Panc1 (cell line): ENCODE measurements at regions not wholly inside any gene's neighbourhood (a gene's known extent, or its start where the extent isn't known, plus 50 kb on each side); places are given as distances from the start of the nearest gene placed in this dataset.

Experiments
- ATAC-seq: fragments of 200-7000 bp; cut with Tn5 transposase; 2 replicates; pipeline ENCODE4 v1.9.1; 2020; ENCODE audit warnings: mild to moderate bottlenecking, moderate library complexity
- BruUV-seq: library from RNA; stranded (reverse); fragments of 400-500 nt; replicated peaks from 2 replicates; lab custom pipeline; 2021; lab: Mats Ljungman, UMichigan
- CTCF ChIA-PET: fragments of 300-600 bp; sonication (Branson Sonifier 250); formaldehyde crosslinking; loops from one replicate; lab custom pipeline; 2022; ENCODE audit warnings: antibody characterized with exemption; lab: Charles Lee
- POLR2A ChIA-PET: fragments of 300-600 bp; sonication (Branson Sonifier 250); formaldehyde crosslinking; loops from one replicate; lab custom pipeline; 2022; ENCODE audit warnings: antibody characterized with exemption; lab: Charles Lee
- DNase-seq: peaks from one replicate; pipeline ENCODE4 v3.0.0-alpha.2; 2010; ENCODE audit warnings: low read depth, low spot score
- H3K27ac ChIP-seq: 2 replicates; pipeline ENCODE4 v1.5.1; 2011; ENCODE audit warnings: mild to moderate bottlenecking, low read length, inconsistent platforms
- H3K27me3 ChIP-seq: fragments of 200-500 bp; sonication (Bioruptor generic); 2 replicates; pipeline ENCODE4 v1.6.0; 2014; ENCODE audit warnings: low read length, inconsistent platforms; ENCODE audit not compliant: control insufficient read depth, insufficient read depth
- H3K36me3 ChIP-seq: fragments of 200-500 bp; sonication (Bioruptor generic); 2 replicates; pipeline ENCODE4 v1.5.1; 2014; ENCODE audit warnings: inconsistent platforms, mild to moderate bottlenecking, low read length, moderate library complexity; ENCODE audit not compliant: control insufficient read depth, insufficient read depth
- H3K4me1 ChIP-seq: 2 replicates; pipeline ENCODE4 v1.5.1; 2011; ENCODE audit warnings: inconsistent platforms, mild to moderate bottlenecking, low read length, moderate library complexity; ENCODE audit not compliant: control insufficient read depth, insufficient read depth
- H3K4me3 ChIP-seq, 2 experiments: 2 replicates each; pipeline ENCODE4 v1.5.1; 2011 to 2012; ENCODE audit warnings: low read depth in 2 of 2, low read length in 2 of 2, mild to moderate bottlenecking in 2 of 2, inconsistent platforms in 1 of 2, moderate library complexity in 1 of 2
- H3K9me3 ChIP-seq: fragments of 200-500 bp; sonication (Bioruptor generic); 2 replicates; pipeline ENCODE4 v1.5.1; 2014; ENCODE audit warnings: low read depth, mild to moderate bottlenecking, inconsistent platforms, low read length, moderate library complexity; ENCODE audit not compliant: control insufficient read depth, insufficient read depth
- POLR2AphosphoS5 ChIP-seq: IDR thresholded peaks from 2 replicates; pipeline ENCODE4 v1.6.1; 2012; ENCODE audit warnings: mild to moderate bottlenecking, low read depth, low read length, moderate library complexity
- REST ChIP-seq, 2 experiments: IDR thresholded peaks; 2 replicates each; pipeline ENCODE4 v1.6.1; 2011 to 2012; ENCODE audit warnings: low read depth in 2 of 2, control low read depth in 1 of 2, low read length in 1 of 2, mild to moderate bottlenecking in 1 of 2, moderate library complexity in 1 of 2; ENCODE audit not compliant: insufficient read depth in 1 of 2
- SIN3A ChIP-seq: IDR thresholded peaks from 2 replicates; pipeline ENCODE4 v1.6.1; 2012; ENCODE audit warnings: low read depth, mild to moderate bottlenecking, low read length, moderate library complexity, borderline replicate concordance; ENCODE audit not compliant: insufficient read depth
- TCF7L2 ChIP-seq: IDR thresholded peaks from 2 replicates; pipeline ENCODE4 v1.6.1; 2011; ENCODE audit warnings: mild to moderate bottlenecking, low read depth, low read length, inconsistent platforms
- in situ Hi-C: cut with HindIII; loops from 2 replicates; pipeline ENCODE4 v1.10.0; 2016; ENCODE audit warnings: low sequenced_read_pairs, low pct_unique_long_range_greater_than_20kb
- intact Hi-C: fragments of 100-400 bp; cut with micrococcal nuclease; formaldehyde crosslinking; loops from one replicate; pipeline ENCODE4 v1.10.0; 2022; ENCODE audit not compliant: unreplicated experiment
- TF ChIP-seq, protein P1 (sequence below): fragments of 450-650 bp; IDR thresholded peaks from 2 replicates; pipeline ENCODE4 v1.5.1; 2017; ENCODE audit warnings: mild to moderate bottlenecking

GRCh38 chr17:33950061-33950460 is 305.0 kb upstream of the CCL2 start:
- TF ChIP-seq, protein P1, sequence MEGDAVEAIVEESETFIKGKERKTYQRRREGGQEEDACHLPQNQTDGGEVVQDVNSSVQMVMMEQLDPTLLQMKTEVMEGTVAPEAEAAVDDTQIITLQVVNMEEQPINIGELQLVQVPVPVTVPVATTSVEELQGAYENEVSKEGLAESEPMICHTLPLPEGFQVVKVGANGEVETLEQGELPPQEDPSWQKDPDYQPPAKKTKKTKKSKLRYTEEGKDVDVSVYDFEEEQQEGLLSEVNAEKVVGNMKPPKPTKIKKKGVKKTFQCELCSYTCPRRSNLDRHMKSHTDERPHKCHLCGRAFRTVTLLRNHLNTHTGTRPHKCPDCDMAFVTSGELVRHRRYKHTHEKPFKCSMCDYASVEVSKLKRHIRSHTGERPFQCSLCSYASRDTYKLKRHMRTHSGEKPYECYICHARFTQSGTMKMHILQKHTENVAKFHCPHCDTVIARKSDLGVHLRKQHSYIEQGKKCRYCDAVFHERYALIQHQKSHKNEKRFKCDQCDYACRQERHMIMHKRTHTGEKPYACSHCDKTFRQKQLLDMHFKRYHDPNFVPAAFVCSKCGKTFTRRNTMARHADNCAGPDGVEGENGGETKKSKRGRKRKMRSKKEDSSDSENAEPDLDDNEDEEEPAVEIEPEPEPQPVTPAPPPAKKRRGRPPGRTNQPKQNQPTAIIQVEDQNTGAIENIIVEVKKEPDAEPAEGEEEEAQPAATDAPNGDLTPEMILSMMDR = no peak
- no peak for TF ChIP-seq SIN3A
- no peak for TF ChIP-seq REST (IDR thresholded peaks at IDR 0.05; ENCODE audit: insufficient read depth in 1 of 2, low read depth in 2 of 2, low read length in 1 of 2)
- no peak for TF ChIP-seq TCF7L2
- TF ChIP-seq POLR2AphosphoS5 = no peak
- no peaks in the 10 kb centered on the region for H3K27me3 ChIP-seq
- H3K27ac ChIP-seq = no peak overlapping the region
- no TSS peak for BruUV-seq
- DNase-seq (no peak), ATAC-seq (no peak)
- no peak overlapping the region for H3K4me3 ChIP-seq
- CTCF ChIA-PET = no interaction called here
- no peaks in the 10 kb centered on the region for H3K4me1 ChIP-seq
- H3K36me3 ChIP-seq = no peaks in the 10 kb centered on the region
- H3K9me3 ChIP-seq = no peaks in the 10 kb centered on the region
- intact Hi-C loops = no loop called here
- in situ Hi-C loops = no loop called here
- POLR2A ChIA-PET = no interaction called here

DNA sequence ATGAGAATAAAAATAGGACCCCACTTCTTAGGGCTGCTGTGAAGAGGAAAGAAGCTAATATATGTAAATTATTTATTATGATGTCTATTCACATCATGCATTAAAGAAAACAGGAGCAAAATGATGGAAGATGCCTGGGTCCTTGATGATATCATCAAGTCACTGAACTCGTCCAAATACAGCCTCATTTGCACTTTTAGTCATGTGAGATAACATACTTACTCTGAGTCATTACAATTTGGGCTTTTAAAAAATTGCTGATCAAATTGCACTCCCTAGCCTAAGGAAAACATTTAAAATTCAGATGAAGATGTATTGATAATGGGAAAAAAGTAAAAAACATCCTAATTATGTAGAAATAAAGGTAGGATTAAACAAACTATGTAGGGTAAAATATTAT is 302.7 kb upstream of the CCL2 start:
- CTCF ChIA-PET = no interaction called here
- intact Hi-C loops = no loop called here

More for the DNA sequence above, 302.7 kb upstream of the CCL2 start:
- BruUV-seq = no TSS peak
- Histone ChIP-seq H3K9me3 (no peaks in the 10 kb centered on the region), H3K36me3 (no peaks in the 10 kb centered on the region), H3K27me3 (no peaks in the 10 kb centered on the region), H3K27ac (no peak overlapping the region), H3K4me3 (no peak overlapping the region), H3K4me1 (no peaks in the 10 kb centered on the region)
- ATAC-seq (no peak), DNase-seq (no peak)
- in situ Hi-C loops = no loop called here
- POLR2A ChIA-PET = no interaction called here
- no peak for TF ChIP-seq SIN3A
- TF ChIP-seq REST (IDR thresholded peaks at IDR 0.05; ENCODE audit: insufficient read depth in 1 of 2, low read depth in 2 of 2, low read length in 1 of 2) = no peak
- no peak for TF ChIP-seq TCF7L2
- TF ChIP-seq POLR2AphosphoS5 = no peak
- TF ChIP-seq, protein P1 = no peak
